CD14-positive monocyte (primary cell): ENCODE measurements at regions not wholly inside any gene's neighbourhood (a gene's known extent, or its start where the extent isn't known, plus 50 kb on each side); places are given as distances from the start of the nearest gene placed in this dataset.

Experiments
- DNase-seq, 3 donors: peaks; one replicate each; pipeline ENCODE4 v3.0.0-alpha.2; 2011 to 2022
- H2AFZ ChIP-seq: 2 replicates; pipeline ENCODE4 v1.6.0; 2012; ENCODE audit warnings: mild to moderate bottlenecking, low read depth, low read length, inconsistent platforms; ENCODE audit not compliant: insufficient read depth, poor library complexity, severe bottlenecking
- H3K27ac ChIP-seq, 2 donors: 1 replicate in 1 of 2; 2 replicates in 1 of 2; pipeline ENCODE4 v1.5.1; 2012 to 2013; ENCODE audit warnings: low read length in 2 of 2, control low read depth in 1 of 2, inconsistent platforms in 1 of 2, low read depth in 1 of 2, mild to moderate bottlenecking in 1 of 2
- H3K27me3 ChIP-seq, 2 donors: one replicate each; pipeline versions ENCODE4 v1.6.0 to v1.6.1; 2011 to 2013; ENCODE audit warnings: low read length in 2 of 2; ENCODE audit not compliant: control insufficient read depth in 2 of 2, insufficient read depth in 2 of 2
- H3K36me3 ChIP-seq, 2 donors: replicated peaks in 1 of 2; 1 replicate in 1 of 2; 2 replicates in 1 of 2; pipeline versions ENCODE4 v1.5.1 to v1.6.1; 2012 to 2013; ENCODE audit warnings: low read length in 2 of 2, control low read depth in 1 of 2, inconsistent platforms in 1 of 2, mild to moderate bottlenecking in 1 of 2; ENCODE audit not compliant: insufficient read depth in 2 of 2, control insufficient read depth in 1 of 2
- H3K4me1 ChIP-seq, 2 donors: 1 replicate in 1 of 2; 2 replicates in 1 of 2; pipeline versions ENCODE4 v1.5.1 to v1.6.1; 2012 to 2013; ENCODE audit warnings: low read length in 2 of 2, control low read depth in 1 of 2, inconsistent platforms in 1 of 2, mild to moderate bottlenecking in 1 of 2, moderate library complexity in 1 of 2; ENCODE audit not compliant: insufficient read depth in 2 of 2, control insufficient read depth in 1 of 2
- H3K4me2 ChIP-seq: replicated peaks from 2 replicates; pipeline ENCODE3; 2012; ENCODE audit warnings: low read length, moderate library complexity, mild to moderate bottlenecking; ENCODE audit not compliant: poor library complexity, severe bottlenecking; ENCODE audit errors: extremely low read depth
- H3K4me3 ChIP-seq, 3 experiments: fragments of 200-600 bp in 1 of 3; sonication (generic) in 1 of 3; replicated peaks in 1 of 3; 1 replicate in 2 of 3; 2 replicates in 1 of 3; pipeline ENCODE4 v1.5.1; 2011 to 2013; ENCODE audit warnings: low read length in 3 of 3, mild to moderate bottlenecking in 3 of 3, control low read depth in 2 of 3, low read depth in 2 of 3, inconsistent platforms in 1 of 3, moderate library complexity in 1 of 3
- H3K79me2 ChIP-seq: 2 replicates; pipeline ENCODE4 v1.6.0; 2012; ENCODE audit warnings: mild to moderate bottlenecking, control low read depth, inconsistent platforms, low read length, moderate library complexity; ENCODE audit not compliant: insufficient read depth
- H3K9ac ChIP-seq: 2 replicates; pipeline ENCODE4 v1.6.0; 2017; ENCODE audit warnings: low read length, mild to moderate bottlenecking; ENCODE audit not compliant: insufficient read depth, poor library complexity, severe bottlenecking
- H3K9me3 ChIP-seq, 2 donors: replicated peaks in 1 of 2; 1 replicate in 1 of 2; 2 replicates in 1 of 2; pipeline versions ENCODE4 v1.5.1 to v1.6.1; 2012 to 2013; ENCODE audit warnings: low read length in 2 of 2, control low read depth in 1 of 2; ENCODE audit not compliant: control insufficient read depth in 1 of 2, insufficient read depth in 1 of 2
- H4K20me1 ChIP-seq: 2 replicates; pipeline ENCODE4 v1.6.0; 2012; ENCODE audit warnings: mild to moderate bottlenecking, low read length, control low read depth, moderate library complexity; ENCODE audit not compliant: insufficient read depth
- H3K27ac Mint-ChIP-seq, 7 donors: one replicate each; pipeline ENCODE4 v1.8.0; 2020; ENCODE audit warnings: mild to moderate bottlenecking in 7 of 7, mixed read lengths in 7 of 7, moderate library complexity in 6 of 7, inconsistent platforms in 2 of 7
- H3K27me3 Mint-ChIP-seq, 3 donors: one replicate each; pipeline ENCODE4 v1.8.0; 2021 to 2022; ENCODE audit warnings: low read depth in 3 of 3, mild to moderate bottlenecking in 3 of 3, mixed read lengths in 3 of 3, moderate library complexity in 3 of 3, inconsistent platforms in 1 of 3
- H3K36me3 Mint-ChIP-seq, 2 donors: one replicate each; pipeline ENCODE4 v1.8.0; 2020; ENCODE audit warnings: mixed read lengths in 2 of 2, inconsistent platforms in 1 of 2, mild to moderate bottlenecking in 1 of 2
- H3K4me1 Mint-ChIP-seq: one replicate; pipeline ENCODE4 v1.8.0; 2020; ENCODE audit warnings: mild to moderate bottlenecking, mixed read lengths
- H3K4me3 Mint-ChIP-seq, 2 donors: one replicate each; pipeline ENCODE4 v1.8.0; 2020; ENCODE audit warnings: mild to moderate bottlenecking in 2 of 2, mixed read lengths in 2 of 2, moderate library complexity in 1 of 2
- H3K9me3 Mint-ChIP-seq, 7 donors: one replicate each; pipeline ENCODE4 v1.8.0; 2020 to 2022; ENCODE audit warnings: mixed read lengths in 7 of 7, mild to moderate bottlenecking in 6 of 7, moderate library complexity in 6 of 7, inconsistent platforms in 2 of 7
- WGBS: methylation state at CpG from one replicate; pipeline ENCODE4 v1.1.5; 2013; ENCODE audit warnings: missing lambda C conversion rate; ENCODE audit not compliant: insufficient coverage; 5-methylcytosine and 5-hydroxymethylcytosine counted together
- intact Hi-C, 2 donors: fragments of 100-400 bp; cut with micrococcal nuclease; formaldehyde crosslinking; loops; one replicate each; pipeline versions ENCODE4 v1.15.0 to v1.15.1; 2023
- TF ChIP-seq, protein P1 (sequence below): fragments of 200-600 bp; IDR thresholded peaks from one replicate; pipeline ENCODE4 v1.8.0; 2022; ENCODE audit warnings: antibody characterized with exemption, mild to moderate bottlenecking

DNA sequence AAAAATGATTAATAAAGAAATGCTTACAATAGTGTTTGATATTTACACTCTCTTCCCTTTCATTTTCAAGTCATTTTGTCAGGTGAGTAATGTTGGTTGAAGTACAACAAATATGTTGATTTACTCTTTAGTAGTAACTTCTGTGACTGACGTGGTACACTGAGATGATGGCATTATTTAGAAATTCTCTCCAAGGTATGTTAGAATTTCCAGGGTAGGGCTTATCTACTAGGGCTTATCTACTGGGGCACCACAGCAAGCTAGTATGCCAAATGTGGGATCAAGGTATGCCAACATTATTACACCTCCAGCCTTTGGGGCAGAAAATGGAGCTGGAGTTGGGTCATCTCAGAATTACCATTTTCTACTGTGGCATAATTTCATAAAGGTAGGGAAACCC is 157.4 kb upstream of the AGTR1 start:
- TF ChIP-seq, protein P1, sequence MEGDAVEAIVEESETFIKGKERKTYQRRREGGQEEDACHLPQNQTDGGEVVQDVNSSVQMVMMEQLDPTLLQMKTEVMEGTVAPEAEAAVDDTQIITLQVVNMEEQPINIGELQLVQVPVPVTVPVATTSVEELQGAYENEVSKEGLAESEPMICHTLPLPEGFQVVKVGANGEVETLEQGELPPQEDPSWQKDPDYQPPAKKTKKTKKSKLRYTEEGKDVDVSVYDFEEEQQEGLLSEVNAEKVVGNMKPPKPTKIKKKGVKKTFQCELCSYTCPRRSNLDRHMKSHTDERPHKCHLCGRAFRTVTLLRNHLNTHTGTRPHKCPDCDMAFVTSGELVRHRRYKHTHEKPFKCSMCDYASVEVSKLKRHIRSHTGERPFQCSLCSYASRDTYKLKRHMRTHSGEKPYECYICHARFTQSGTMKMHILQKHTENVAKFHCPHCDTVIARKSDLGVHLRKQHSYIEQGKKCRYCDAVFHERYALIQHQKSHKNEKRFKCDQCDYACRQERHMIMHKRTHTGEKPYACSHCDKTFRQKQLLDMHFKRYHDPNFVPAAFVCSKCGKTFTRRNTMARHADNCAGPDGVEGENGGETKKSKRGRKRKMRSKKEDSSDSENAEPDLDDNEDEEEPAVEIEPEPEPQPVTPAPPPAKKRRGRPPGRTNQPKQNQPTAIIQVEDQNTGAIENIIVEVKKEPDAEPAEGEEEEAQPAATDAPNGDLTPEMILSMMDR: no peak

DNA sequence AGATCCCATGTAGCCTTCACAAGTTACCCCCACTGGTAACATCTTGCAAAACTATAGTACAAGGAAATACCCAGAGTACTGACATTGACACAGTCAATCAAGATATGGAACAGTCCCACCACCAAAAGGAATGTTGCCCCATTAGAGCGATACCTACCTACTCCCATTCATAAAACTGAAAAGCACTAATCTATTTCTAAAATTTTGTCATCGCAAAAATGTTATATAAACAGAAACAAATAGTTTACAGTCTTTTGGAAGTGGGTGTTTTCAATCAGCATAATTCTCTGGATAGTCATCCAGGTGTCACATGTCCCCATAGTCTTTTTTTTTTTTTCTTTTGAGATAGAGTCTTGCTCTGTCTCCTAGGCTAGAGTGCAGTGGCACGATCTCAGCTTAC is 156.9 kb upstream of the AGTR1 start:
- H3K9ac ChIP-seq: no peak overlapping the region
- DNase-seq: no peak
- H3K27ac Mint-ChIP-seq: no peak overlapping the region
- no peaks in the 10 kb centered on the region for H3K27me3 ChIP-seq
- intact Hi-C loops: no loop called here
- TF ChIP-seq, protein P1: no peak
- H3K4me2 ChIP-seq: no peak overlapping the region
- WGBS: no CpG with 5 or more reads among the region's 3 CpGs
- no peaks in the 10 kb centered on the region for H4K20me1 ChIP-seq
- H3K4me3 ChIP-seq: no peak overlapping the region
- H3K36me3 Mint-ChIP-seq: no peaks in the 10 kb centered on the region
- H3K27me3 Mint-ChIP-seq: peaks cover 0 to 2% (median 0%) of the 10 kb centered on the region in 3 donors
- no peaks in the 10 kb centered on the region for H3K4me1 ChIP-seq
- no peaks in the 10 kb centered on the region for H3K9me3 ChIP-seq
- H3K4me1 Mint-ChIP-seq: no peaks in the 10 kb centered on the region
- no peak overlapping the region for H3K27ac ChIP-seq
- H3K9me3 Mint-ChIP-seq: no peaks in the 10 kb centered on the region
- H3K79me2 ChIP-seq: no peaks in the 10 kb centered on the region
- no peak overlapping the region for H3K4me3 Mint-ChIP-seq
- H3K36me3 ChIP-seq: no peaks in the 10 kb centered on the region
- no peak overlapping the region for H2AFZ ChIP-seq

More for the DNA sequence above, 157.4 kb upstream of the AGTR1 start:
- Histone ChIP-seq H3K36me3 (no peaks in the 10 kb centered on the region), H3K27ac (no peak overlapping the region), H3K27me3 (no peaks in the 10 kb centered on the region), H3K79me2 (no peaks in the 10 kb centered on the region), H4K20me1 (no peaks in the 10 kb centered on the region), H3K9ac (no peak overlapping the region), H3K9me3 (no peaks in the 10 kb centered on the region), H3K4me3 (no peak overlapping the region), H3K4me1 (no peaks in the 10 kb centered on the region), H3K4me2 (no peak overlapping the region), H2AFZ (no peak overlapping the region)
- intact Hi-C loops: no loop called here
- no peak for DNase-seq
- Mint-ChIP-seq H3K36me3 (no peaks in the 10 kb centered on the region), H3K4me3 (no peak overlapping the region), H3K9me3 (no peaks in the 10 kb centered on the region), H3K27me3 (peaks cover 0 to 2% (median 0%) of the 10 kb centered on the region in 3 donors), H3K4me1 (no peaks in the 10 kb centered on the region), H3K27ac (no peak overlapping the region)
- WGBS: 60% methylated on average over 1 of the region's 1 CpG
